HG03442 (cell line): ENCODE measurements at regions not wholly inside any gene's neighbourhood (a gene's known extent, or its start where the extent isn't known, plus 50 kb on each side); places are given as distances from the start of the nearest gene placed in this dataset.
"Not testable (repeated sequence)": the region's sequence is repeated elsewhere in the genome, so short reads cannot be mapped to it uniquely, and the experiment has no call there.

Experiments used
- ATAC-seq: cut with Tn5 transposase; IDR thresholded peaks from one replicate; pipeline ENCODE4 v1.9.1; 2021; ENCODE audit warnings: mild to moderate bottlenecking, moderate library complexity; ENCODE audit not compliant: unreplicated experiment

GRCh38 chr4:31169846-31170245 is 449.7 kb downstream of the PCDH7 start:
- ATAC-seq: no peak

DNA sequence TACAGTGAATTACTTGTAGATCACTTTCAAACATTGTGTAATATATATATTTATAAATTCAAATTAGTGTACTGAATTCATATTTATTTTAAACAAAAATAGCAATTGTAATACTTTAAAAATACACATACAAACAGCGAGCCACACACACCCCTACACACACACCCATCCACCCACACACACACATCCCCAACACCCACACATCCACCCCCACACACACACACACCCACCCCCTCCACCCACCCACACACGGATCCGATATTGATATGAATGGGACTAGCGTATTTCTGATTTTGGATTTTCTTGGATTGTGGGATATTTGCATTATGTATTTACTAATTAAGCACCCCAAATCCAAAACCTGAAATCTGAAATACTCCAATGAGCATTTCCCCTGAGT is 451.2 kb downstream of the PCDH7 start:
- no peak for ATAC-seq

DNA sequence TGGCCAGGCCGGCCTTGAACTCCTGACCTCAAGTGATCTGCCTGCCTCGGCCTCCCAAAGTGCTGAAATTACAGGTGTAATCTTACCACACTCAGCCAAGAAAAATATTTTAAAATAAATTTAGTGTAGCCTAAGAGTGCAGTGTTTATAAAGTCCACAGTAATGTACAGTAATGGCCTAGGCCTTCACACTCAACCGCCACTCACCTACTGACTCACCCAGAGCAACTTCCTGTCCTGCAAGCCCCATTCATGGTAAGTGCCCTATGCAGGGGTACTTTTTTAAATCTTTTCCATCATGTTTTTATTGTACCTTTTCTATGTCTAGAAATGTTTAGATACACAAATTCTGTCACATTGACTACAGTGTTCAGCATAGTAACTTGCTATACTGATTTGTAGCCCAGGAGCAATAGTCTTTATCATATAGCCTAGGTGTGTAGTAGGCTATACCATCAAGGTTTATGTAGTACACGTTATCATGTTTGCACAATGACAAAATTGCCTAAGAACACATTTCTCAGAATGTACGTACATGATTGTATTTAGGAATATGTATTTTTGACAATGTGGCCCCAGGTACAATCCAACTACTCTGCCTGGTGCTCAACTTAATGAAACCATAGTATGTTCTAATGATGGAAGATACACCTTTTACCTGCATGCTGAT is 455.2 kb downstream of the PCDH7 start:
- ATAC-seq: no peak

DNA sequence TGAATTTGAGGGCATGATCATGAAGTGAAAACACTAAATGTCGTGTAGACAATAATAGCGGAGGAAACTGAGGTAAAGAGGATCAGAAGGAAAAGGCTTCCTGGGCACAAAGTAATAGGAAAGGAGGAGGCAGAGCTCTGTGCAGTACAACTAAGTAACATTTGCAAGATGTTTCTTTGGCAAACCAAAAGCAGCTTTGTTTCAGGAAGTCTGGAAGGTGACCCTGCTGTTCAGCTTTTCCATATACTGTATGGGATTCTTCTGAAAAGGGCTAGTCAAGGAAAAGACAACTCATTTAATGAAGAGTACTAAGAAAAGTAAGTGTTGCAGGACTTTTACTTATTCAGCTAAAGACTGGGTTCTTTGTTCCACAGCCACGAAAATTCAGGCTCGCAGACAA is 463.1 kb downstream of the PCDH7 start:
- no peak for ATAC-seq

GRCh38 chr4:31185014-31185585 is 464.9 kb downstream of the PCDH7 start:
- no peak for ATAC-seq

GRCh38 chr4:31187979-31188378 is 467.8 kb downstream of the PCDH7 start:
- ATAC-seq: no peak

DNA sequence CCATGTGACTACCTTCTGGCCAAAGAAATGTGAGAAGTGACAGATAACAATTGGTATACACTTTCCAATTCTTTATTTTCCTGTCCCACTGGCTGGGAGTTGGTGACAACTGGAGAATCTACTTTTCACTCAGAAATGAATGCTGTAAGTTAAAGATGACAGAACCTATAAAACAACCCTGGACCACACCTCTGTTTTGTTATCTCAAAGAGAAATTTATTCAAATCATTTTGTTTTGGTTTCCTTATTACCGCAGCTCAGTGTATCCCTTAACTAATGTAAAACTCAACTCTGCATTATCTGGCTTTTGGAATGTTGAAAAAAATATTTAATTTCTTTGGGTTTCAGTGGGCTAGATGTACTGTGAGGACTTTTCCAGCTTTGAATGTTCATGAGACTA is 469.8 kb downstream of the PCDH7 start:
- no peak for ATAC-seq

- ATAC-seq: no peak
Measured at GRCh38 chr4:31190671-31191070, 470.5 kb downstream of the PCDH7 start.

- ATAC-seq: no peak
Measured at GRCh38 chr4:31192341-31192740, 472.2 kb downstream of the PCDH7 start.

- no peak for ATAC-seq
Measured at GRCh38 chr4:31193521-31193920, 473.4 kb downstream of the PCDH7 start.

DNA sequence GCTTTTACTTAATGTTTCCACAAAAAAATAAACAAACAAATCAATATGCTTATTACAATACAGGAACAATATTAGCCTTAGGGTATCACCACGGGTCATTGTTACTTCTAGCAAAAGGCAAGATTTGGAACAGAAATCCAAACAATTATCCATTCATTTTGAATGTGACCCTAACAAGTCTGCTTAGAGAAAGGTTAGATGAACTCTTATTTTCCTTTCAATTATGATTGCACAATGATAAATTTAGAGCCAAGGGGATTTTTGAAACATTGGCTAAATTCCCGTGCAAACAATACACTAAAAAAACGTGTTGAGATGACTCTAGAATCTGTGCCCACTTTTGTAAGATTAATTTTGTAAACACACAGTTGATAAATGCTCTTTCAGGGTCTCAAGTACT is 474.7 kb downstream of the PCDH7 start:
- no peak for ATAC-seq

DNA sequence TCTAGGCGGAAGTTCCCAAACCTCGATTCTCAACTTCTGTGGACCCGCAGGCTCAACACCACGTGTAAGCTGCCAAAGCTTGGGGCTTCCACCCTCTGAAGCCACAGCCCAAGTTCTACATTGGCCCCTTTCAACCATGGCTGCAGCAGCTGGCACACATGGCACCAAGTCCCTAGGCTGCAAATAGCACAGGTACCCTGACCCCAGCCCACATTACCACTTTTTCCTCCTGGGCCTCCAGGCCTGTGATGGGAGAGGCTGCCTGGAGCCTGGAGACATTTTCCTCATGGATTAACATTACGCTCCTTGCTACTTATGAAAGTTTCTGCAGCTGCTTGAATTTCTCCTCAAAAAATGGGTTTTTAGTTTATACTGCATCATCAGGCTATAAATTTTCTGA is 479.5 kb downstream of the PCDH7 start:
- ATAC-seq: no peak

- ATAC-seq: not testable (repeated sequence)
Measured at GRCh38 chr4:31202054-31202453, 481.9 kb downstream of the PCDH7 start.

DNA sequence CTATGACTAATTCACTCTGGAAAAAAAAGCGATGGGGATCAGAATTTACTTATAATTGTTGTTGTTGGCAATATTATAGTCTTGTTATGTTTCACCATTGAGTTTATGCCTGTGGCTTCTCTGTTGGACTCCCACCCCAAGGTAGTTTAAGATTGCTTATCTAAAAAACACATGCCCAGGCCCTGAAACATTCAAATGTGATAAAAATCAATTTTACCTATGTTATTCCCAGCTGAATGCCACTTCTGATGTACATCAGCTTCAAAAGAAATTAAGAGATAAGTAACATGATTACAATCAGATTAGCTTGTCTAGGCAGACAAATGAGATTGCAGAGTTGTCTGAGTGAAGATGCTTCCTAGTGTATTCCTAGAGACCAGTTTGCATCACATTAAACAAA is 484.7 kb downstream of the PCDH7 start:
- ATAC-seq: no peak

DNA sequence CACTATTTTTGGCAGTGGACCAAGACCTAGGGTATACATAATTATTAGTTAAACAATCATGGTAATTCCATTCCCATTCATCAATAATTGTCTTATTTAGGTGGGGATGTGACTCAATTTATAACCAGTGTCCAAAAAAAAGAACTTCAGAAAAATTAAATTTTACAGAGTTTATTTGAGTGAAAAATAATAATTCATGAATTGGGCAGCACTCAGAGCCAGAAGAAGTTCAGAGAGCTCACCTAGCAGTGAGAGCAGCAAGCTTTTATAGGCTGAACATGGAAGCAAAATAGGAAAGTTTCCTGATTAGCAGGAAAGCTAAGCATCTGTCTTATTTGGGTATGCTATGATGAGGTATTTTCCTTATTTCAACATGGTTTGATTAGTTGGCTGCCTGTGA is 500.8 kb downstream of the PCDH7 start:
- ATAC-seq: no peak

DNA sequence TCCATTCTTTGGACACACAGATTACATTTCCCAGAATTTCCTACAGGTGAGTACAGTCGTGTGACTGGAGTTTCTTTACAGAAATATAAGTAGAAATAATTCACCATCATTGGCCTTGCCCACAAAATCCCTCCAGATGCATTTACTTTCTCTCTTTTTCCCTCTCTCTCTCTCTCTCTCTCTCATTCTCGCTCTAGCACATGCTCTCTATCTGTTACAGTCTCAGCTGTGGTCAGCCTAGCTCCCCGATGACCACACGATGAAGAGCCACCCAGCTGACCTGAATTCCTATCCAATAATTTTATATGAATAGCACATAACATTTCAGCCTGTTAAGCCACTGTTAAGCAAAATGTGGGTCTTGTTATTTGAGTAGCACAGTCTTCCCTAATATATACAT is 507.9 kb downstream of the PCDH7 start:
- ATAC-seq: no peak

DNA sequence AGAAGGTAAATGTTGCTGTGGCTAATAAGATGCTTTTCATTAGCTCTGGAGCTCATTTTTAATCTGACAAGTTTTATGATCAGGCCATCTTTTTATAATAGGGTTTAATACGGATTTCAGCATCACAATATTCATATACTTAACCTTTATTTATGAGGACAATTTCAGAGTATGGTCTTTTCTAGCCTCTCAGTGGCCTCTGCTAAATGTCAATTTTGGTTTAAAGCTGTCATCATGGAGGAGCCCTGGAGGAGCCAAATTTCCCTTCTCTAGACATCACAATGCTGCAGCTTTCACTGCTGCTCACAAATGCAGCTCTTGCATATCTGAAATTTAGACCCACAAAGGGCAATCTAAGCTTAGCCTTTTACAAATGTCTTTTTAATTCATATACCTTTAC is 510.4 kb downstream of the PCDH7 start:
- no peak for ATAC-seq

DNA sequence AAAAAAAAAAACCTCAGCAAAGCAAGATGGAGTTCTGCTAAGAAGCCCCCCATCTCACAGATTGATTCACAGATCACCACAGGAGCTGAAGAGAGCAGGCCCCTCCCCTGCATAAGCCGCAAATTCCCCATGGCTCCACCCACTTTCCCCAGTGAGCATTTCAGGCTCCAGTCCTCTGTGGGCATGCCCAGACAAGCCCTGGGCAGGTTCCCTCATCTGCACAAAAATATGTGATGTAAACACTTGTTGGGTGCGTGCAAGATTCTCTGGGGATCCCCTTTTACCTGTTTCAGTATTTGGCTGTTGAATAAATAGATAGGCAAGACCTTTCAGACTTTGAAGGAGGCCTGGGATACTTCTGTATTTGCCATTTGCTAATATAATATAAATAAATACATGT is 514.3 kb downstream of the PCDH7 start:
- ATAC-seq: peak; percentile 85

DNA sequence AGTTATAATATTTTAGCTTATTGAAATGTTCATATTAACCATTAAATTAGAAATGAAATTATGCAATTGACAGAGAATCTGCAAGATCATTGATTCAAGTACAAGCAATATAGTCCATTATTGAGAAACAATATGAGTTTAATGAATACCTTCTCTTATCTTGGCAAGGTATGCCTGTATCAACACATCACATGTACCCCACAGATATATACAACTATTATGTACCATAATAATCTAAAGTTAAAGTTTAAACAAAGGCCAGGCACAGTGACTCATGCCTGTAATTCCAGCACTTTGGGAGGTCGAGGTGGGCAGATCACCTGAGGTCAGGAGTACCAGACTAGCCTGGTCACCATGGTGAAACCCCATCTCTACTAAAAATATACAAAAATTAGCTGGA is 514.7 kb downstream of the PCDH7 start:
- ATAC-seq: peak; percentile 11

DNA sequence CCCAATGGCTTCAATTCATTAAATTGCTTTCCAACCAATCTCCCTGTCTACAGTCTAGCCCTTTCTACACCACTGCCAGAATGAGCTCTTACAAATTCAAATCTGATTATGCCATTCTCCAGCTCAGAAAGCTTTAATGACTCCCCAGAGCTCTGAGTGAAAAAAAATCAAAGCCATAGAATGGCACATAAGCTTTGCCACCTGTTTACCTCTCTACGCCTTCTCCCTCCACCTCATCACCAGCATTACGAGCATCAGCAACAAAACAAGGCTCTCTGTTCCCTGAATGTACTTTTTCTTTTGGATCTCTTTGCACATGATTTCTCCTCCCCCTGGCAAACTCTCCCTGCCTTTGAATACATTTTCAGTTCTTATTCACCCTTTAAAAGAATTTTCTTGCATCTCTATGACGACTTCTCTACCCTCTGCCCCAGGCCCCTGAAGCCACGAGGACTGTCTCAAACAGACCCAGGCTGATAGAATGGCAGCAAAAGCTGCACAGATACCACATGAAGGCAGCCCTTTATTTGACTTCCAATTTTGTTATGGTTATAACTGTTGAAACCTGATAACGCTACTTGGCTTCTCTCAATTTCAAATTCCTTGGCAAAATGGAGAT is 516.0 kb downstream of the PCDH7 start:
- no peak for ATAC-seq

DNA sequence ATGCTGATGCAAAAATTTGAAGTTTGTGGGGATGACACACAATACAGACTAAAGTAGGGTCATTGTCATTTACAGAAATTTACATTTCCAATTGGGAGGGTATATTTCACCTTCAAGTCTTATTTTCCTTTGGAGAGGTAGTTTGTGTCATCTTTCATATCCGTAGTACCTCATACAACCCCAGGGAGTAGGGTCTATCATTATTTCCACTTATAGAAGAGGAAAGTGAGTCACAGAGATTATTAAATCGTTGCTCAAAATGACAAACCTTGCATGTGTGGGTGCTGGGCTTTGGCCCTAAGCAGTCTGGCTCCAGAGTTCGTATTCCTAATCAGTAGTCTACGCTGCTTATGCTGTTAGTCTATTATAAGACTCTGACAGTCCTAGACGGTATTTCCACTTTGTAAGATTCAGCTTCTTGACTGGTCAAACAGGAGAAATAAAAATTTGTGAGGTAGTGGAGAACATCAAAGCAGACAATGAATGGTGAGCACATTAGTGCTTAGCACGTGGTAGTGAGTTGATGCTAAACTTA is 516.5 kb downstream of the PCDH7 start:
- no peak for ATAC-seq

DNA sequence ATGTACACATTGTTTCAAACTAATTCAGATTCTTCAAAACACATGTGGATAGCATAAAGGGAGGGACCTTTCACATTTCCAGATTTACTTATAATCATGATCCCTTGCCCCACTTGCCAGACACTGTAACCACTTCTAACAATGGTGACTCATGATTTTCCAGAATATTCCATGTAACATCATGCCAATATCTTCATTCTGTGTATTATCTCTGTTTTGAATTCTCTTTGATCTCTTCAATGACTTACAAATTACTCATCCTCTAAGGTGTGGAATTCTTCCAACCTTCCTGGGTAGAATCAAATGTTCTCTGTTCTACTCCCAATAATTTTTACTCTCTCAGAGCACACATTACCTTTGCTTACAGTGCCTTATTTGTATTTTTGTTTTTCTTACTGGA is 517.1 kb downstream of the PCDH7 start:
- no peak for ATAC-seq
